Cardiac muscle cell (in vitro differentiated cells and primary cell): ENCODE measurements at regions not wholly inside any gene's neighbourhood (a gene's known extent, or its start where the extent isn't known, plus 50 kb on each side); places are given as distances from the start of the nearest gene placed in this dataset.

ENCODE experiments used
- DNase-seq, 2 donors: peaks; one replicate each; pipeline versions ENCODE4 v3.0.0 to v3.0.0-alpha.2; 2010 to 2017; ENCODE audit warnings: low read depth in 1 of 2, low spot score in 1 of 2
- H3K27ac ChIP-seq: fragments of 200-600 bp; sonication (generic); 2 replicates; pipeline ENCODE4 v1.5.1; 2016
- H3K27me3 ChIP-seq: fragments of 200-600 bp; sonication (generic); 2 replicates; pipeline ENCODE4 v1.6.0; 2016; ENCODE audit warnings: control low read depth
- H3K36me3 ChIP-seq: fragments of 200-600 bp; sonication (generic); 2 replicates; pipeline ENCODE4 v1.5.1; 2016; ENCODE audit warnings: control low read depth
- H3K4me1 ChIP-seq: fragments of 200-600 bp; sonication (generic); 2 replicates; pipeline ENCODE4 v1.8.1; 2017; ENCODE audit warnings: low read depth, mild to moderate bottlenecking, mixed run types
- H3K4me3 ChIP-seq: fragments of 200-600 bp; sonication (generic); 2 replicates; pipeline ENCODE4 v1.5.1; 2016; ENCODE audit warnings: mild to moderate bottlenecking
- H3K9me3 ChIP-seq: fragments of 200-600 bp; sonication (generic); 2 replicates; pipeline ENCODE4 v1.5.1; 2017; ENCODE audit warnings: low read depth, mild to moderate bottlenecking, control low read depth
- TF ChIP-seq, protein P1 (sequence below): IDR thresholded peaks from 2 replicates; pipeline ENCODE4 v1.5.1; 2012; ENCODE audit warnings: low read depth, mild to moderate bottlenecking, low read length

DNA sequence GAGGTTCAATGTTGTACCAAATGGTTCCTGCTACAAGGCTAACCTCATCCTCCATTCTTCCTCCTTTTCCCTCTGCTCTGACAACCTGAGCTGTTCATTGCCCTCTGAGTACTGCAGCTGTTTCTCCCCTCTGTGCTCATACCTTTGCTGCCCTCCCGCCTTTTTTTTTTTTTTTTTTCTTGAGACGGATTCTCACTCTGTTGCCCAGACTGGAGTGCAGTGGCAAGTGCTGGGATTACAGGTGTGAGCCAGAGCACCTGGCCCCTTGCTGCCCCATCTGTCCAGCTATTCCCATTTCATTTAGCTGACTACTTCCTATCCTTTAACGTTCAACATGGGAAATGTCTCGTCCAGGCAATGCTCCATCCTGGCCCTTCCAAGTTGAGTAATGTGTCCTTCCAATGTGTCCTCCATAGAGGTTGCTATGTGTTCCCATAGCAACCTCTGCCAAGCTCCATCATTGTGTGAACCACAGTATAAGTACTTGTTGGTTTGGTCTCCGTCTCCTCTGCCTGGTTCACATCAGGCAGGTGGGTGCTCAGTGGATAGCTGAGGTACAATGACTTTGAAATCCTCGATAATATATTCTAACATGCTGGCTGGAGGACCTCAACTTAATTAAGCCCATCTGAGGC lies 179.9 kb upstream of the ANKRD28 start:
- Histone ChIP-seq H3K4me1 (peaks cover 7% of the 10 kb centered on the region), H3K4me3 (no peak overlapping the region), H3K36me3 (no peaks in the 10 kb centered on the region), H3K9me3 (no peaks in the 10 kb centered on the region), H3K27ac (no peak overlapping the region), H3K27me3 (no peaks in the 10 kb centered on the region)
- DNase-seq = no peak
- TF ChIP-seq, protein P1, sequence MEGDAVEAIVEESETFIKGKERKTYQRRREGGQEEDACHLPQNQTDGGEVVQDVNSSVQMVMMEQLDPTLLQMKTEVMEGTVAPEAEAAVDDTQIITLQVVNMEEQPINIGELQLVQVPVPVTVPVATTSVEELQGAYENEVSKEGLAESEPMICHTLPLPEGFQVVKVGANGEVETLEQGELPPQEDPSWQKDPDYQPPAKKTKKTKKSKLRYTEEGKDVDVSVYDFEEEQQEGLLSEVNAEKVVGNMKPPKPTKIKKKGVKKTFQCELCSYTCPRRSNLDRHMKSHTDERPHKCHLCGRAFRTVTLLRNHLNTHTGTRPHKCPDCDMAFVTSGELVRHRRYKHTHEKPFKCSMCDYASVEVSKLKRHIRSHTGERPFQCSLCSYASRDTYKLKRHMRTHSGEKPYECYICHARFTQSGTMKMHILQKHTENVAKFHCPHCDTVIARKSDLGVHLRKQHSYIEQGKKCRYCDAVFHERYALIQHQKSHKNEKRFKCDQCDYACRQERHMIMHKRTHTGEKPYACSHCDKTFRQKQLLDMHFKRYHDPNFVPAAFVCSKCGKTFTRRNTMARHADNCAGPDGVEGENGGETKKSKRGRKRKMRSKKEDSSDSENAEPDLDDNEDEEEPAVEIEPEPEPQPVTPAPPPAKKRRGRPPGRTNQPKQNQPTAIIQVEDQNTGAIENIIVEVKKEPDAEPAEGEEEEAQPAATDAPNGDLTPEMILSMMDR = no peak

DNA sequence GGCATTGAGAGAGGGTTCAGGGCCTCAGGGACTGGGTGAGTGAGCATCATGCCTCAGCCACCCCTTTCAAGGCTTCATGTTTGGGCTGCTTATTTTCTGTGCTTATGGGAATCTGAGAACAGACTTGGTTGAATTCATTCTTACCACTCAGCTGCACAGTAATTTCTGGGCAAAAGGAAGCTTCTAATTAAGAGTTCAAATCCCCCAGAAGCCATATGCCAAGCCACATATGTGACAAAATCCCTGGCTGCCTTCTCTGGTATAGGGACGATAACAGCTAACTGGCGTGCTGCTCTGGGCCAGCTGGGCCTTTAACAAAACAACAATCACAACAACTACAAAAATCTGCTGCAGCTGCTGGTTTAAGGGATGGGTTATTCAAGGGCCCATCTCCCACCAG lies 181.0 kb upstream of the ANKRD28 start:
- H3K27me3 ChIP-seq = no peaks in the 10 kb centered on the region
- H3K4me1 ChIP-seq = peaks cover 10% of the 10 kb centered on the region
- no peaks in the 10 kb centered on the region for H3K36me3 ChIP-seq
- no peak overlapping the region for H3K27ac ChIP-seq
- TF ChIP-seq, protein P1 = no peak
- no peaks in the 10 kb centered on the region for H3K9me3 ChIP-seq
- no peak overlapping the region for H3K4me3 ChIP-seq
- no peak for DNase-seq

DNA sequence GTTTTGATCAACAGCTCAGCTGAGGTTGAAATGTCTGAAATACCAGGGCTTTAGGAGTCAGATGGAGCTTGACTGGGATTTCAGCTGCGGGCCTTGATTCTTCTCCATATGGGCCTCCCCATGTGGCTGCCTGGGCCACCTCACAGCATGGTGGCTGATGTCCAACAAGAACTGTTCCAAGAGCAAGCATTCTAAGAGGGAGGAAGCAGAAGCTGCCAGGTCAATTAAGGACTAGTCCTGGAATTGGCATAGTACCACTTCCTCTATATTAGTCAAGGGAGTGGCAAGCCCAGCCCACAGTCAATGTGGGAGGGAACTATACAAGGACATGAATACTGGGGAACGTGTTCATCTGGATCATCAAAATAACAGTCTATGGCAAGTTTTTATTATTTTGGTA lies 181.7 kb upstream of the ANKRD28 start:
- TF ChIP-seq, protein P1 = no peak
- H3K36me3 ChIP-seq = no peaks in the 10 kb centered on the region
- no peak overlapping the region for H3K4me3 ChIP-seq
- H3K27me3 ChIP-seq = no peaks in the 10 kb centered on the region
- DNase-seq = no peak
- peaks cover 10% of the 10 kb centered on the region for H3K4me1 ChIP-seq
- H3K27ac ChIP-seq = no peak overlapping the region
- no peaks in the 10 kb centered on the region for H3K9me3 ChIP-seq

DNA sequence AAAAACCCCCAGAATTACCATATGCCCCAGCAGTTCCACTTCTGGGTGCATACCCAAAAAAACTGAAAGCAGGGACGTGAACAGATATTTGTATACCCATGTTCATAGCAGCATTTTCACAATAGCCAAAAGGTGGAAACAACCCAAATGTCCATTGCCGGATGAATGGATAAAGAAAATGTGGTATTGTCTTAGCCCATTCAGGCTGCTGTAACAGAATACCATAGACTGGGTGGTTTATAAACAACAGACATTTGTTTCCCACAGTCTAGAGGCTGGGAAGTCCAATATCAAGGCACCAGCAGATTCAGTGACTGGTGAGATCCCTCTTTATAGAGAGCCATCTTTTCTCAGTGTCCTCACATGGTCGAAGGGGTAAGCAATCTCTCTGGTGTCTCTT lies 182.1 kb upstream of the ANKRD28 start:
- Histone ChIP-seq H3K36me3 (no peaks in the 10 kb centered on the region), H3K9me3 (no peaks in the 10 kb centered on the region), H3K4me3 (no peak overlapping the region), H3K27me3 (no peaks in the 10 kb centered on the region), H3K27ac (no peak overlapping the region), H3K4me1 (peaks cover 10% of the 10 kb centered on the region)
- TF ChIP-seq, protein P1 = no peak
- DNase-seq = no peak

DNA sequence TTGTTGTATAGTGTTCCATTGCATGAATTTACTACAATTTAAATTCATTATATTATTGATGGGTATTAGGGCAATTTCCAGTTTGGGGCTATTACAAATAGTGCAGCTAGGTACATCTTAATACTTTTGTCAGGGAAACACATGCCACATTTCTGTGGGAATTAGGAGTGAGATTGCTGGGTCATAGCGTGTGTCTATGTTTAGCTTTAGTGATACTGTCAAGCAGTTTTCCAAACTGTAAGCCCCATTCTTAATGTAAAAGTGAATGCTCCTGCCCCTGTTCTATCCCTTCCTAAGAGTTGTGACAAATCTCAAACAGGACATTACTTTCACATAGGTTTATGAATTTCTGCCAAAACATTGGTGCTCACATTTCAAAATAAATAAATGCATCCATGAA lies 184.5 kb upstream of the ANKRD28 start:
- H3K36me3 ChIP-seq = no peaks in the 10 kb centered on the region
- peaks cover 10% of the 10 kb centered on the region for H3K4me1 ChIP-seq
- H3K4me3 ChIP-seq = no peak overlapping the region
- H3K27ac ChIP-seq = no peak overlapping the region
- no peaks in the 10 kb centered on the region for H3K27me3 ChIP-seq
- no peak for DNase-seq
- TF ChIP-seq, protein P1 = no peak
- no peaks in the 10 kb centered on the region for H3K9me3 ChIP-seq
